Tibial nerve (tissue), 4 donors: ENCODE measurements at regions not wholly inside any gene's neighbourhood (a gene's known extent, or its start where the extent isn't known, plus 50 kb on each side); places are given as distances from the start of the nearest gene placed in this dataset.

Experiments
- DNase-seq, 2 donors: peaks; one replicate each; pipeline ENCODE4 v3.0.0-alpha.2; 2019; ENCODE audit warnings: low spot score in 2 of 2
- H3K27ac ChIP-seq, 4 donors: fragments of 200-600 bp; sonication (generic) in 3 of 4; one replicate each; pipeline ENCODE4 v1.5.1; 2017 to 2019; ENCODE audit warnings: mild to moderate bottlenecking in 1 of 4
- H3K27me3 ChIP-seq, 2 donors: fragments of 200-600 bp; sonication (generic) in 1 of 2; one replicate each; pipeline versions ENCODE4 v1.5.1 to v1.6.0; 2017 to 2019
- H3K36me3 ChIP-seq, 3 donors: fragments of 200-600 bp; sonication (generic); one replicate each; pipeline ENCODE4 v1.5.1; 2018 to 2019
- H3K4me1 ChIP-seq, 4 donors: fragments of 200-600 bp; sonication (generic) in 3 of 4; one replicate each; pipeline ENCODE4 v1.5.1; 2017 to 2019
- H3K4me3 ChIP-seq, 4 donors: fragments of 200-600 bp; sonication (generic) in 3 of 4; one replicate each; pipeline ENCODE4 v1.5.1; 2017 to 2019; ENCODE audit warnings: mild to moderate bottlenecking in 1 of 4, moderate library complexity in 1 of 4
- H3K9me3 ChIP-seq, 4 donors: fragments of 200-600 bp; sonication (generic) in 3 of 4; one replicate each; pipeline ENCODE4 v1.5.1; 2017 to 2019
- CTCF ChIP-seq, 5 experiments: fragments of 200-600 bp in 3 of 5; fragments of 450-650 bp in 2 of 5; sonication (generic) in 3 of 5; IDR thresholded peaks; one replicate each; pipeline ENCODE4 v1.5.1; 2016 to 2019; ENCODE audit warnings: antibody characterized with exemption in 5 of 5, mild to moderate bottlenecking in 3 of 5, moderate library complexity in 2 of 5
- EP300 ChIP-seq, 2 donors: sonication (generic); formaldehyde crosslinking; IDR thresholded peaks; one replicate each; pipeline ENCODE4 v1.6.1; 2017; ENCODE audit warnings: antibody characterized with exemption in 2 of 2, mild to moderate bottlenecking in 1 of 2
- POLR2A ChIP-seq, 2 donors: fragments of 450-650 bp; IDR thresholded peaks; one replicate each; pipeline ENCODE4 v1.6.1; 2017; ENCODE audit warnings: antibody characterized with exemption in 2 of 2, mild to moderate bottlenecking in 2 of 2, moderate library complexity in 2 of 2
- WGBS, 2 donors: methylation state at CpG; one replicate each; pipeline ENCODE4 v1.1.5; 2018; 5-methylcytosine and 5-hydroxymethylcytosine counted together

GRCh38 chr2:142435847-142436246, 305.0 kb upstream of the LRP1B start:
- WGBS, 2 donors = 64 to 88% methylated on average over 3 of the region's 3 CpGs

GRCh38 chr2:142426064-142426463, 295.2 kb upstream of the LRP1B start:
- Histone ChIP-seq H3K27me3 (no peaks in the 10 kb centered on the region), H3K9me3 (no peaks in the 10 kb centered on the region), H3K27ac (no peak overlapping the region), H3K4me1 (no peaks in the 10 kb centered on the region), H3K4me3 (no peak overlapping the region), H3K36me3 (no peaks in the 10 kb centered on the region)
- DNase-seq = no peak
- TF ChIP-seq POLR2A (IDR thresholded peaks at IDR 0.05) (no peak), CTCF (IDR thresholded peaks at IDR 0.05) (no peak), EP300 (IDR thresholded peaks at IDR 0.05) (no peak)
- WGBS, 2 donors = 75 to 84% methylated on average over 5 of the region's 5 CpGs

More at GRCh38 chr2:142435847-142436246, 305.0 kb upstream of the LRP1B start:
- Histone ChIP-seq H3K4me3 (no peak overlapping the region), H3K27ac (no peak overlapping the region), H3K27me3 (no peaks in the 10 kb centered on the region), H3K9me3 (no peaks in the 10 kb centered on the region), H3K4me1 (no peaks in the 10 kb centered on the region), H3K36me3 (no peaks in the 10 kb centered on the region)
- no peak for DNase-seq
- TF ChIP-seq POLR2A (IDR thresholded peaks at IDR 0.05) = no peak
- no peak for TF ChIP-seq EP300 (IDR thresholded peaks at IDR 0.05)
- no peak for TF ChIP-seq CTCF (IDR thresholded peaks at IDR 0.05)

- DNase-seq = no peak
- no peaks in the 10 kb centered on the region for H3K9me3 ChIP-seq
- WGBS, 2 donors = 66 to 68% methylated on average over 3 of the region's 3 CpGs
Observed at GRCh38 chr2:142425551-142425950, 294.7 kb upstream of the LRP1B start.

GRCh38 chr2:142423603-142424002, 292.8 kb upstream of the LRP1B start:
- Histone ChIP-seq H3K9me3 (no peaks in the 10 kb centered on the region), H3K27me3 (no peaks in the 10 kb centered on the region), H3K27ac (no peak overlapping the region), H3K4me1 (no peaks in the 10 kb centered on the region), H3K4me3 (no peak overlapping the region), H3K36me3 (no peaks in the 10 kb centered on the region)
- TF ChIP-seq EP300 (IDR thresholded peaks at IDR 0.05) (no peak), CTCF (IDR thresholded peaks at IDR 0.05) (no peak), POLR2A (IDR thresholded peaks at IDR 0.05) (no peak)
- WGBS, 2 donors = 77 to 83% methylated on average over 1 of the region's 1 CpG
- DNase-seq = no peak

More at GRCh38 chr2:142425551-142425950, 294.7 kb upstream of the LRP1B start:
- no peak for TF ChIP-seq POLR2A (IDR thresholded peaks at IDR 0.05)
- no peak for TF ChIP-seq EP300 (IDR thresholded peaks at IDR 0.05)
- no peak for TF ChIP-seq CTCF (IDR thresholded peaks at IDR 0.05)
- Histone ChIP-seq H3K4me1 (no peaks in the 10 kb centered on the region), H3K36me3 (no peaks in the 10 kb centered on the region), H3K27me3 (no peaks in the 10 kb centered on the region), H3K27ac (no peak overlapping the region), H3K4me3 (no peak overlapping the region)

GRCh38 chr2:142422769-142423168, 292.0 kb upstream of the LRP1B start:
- Histone ChIP-seq H3K4me1 (no peaks in the 10 kb centered on the region), H3K27me3 (no peaks in the 10 kb centered on the region), H3K27ac (no peak overlapping the region), H3K9me3 (no peaks in the 10 kb centered on the region), H3K36me3 (no peaks in the 10 kb centered on the region), H3K4me3 (no peak overlapping the region)
- 69 to 80% methylated on average over 2 of the region's 2 CpGs for WGBS, 2 donors
- no peak for TF ChIP-seq CTCF (IDR thresholded peaks at IDR 0.05)
- no peak for TF ChIP-seq EP300 (IDR thresholded peaks at IDR 0.05)
- TF ChIP-seq POLR2A (IDR thresholded peaks at IDR 0.05) = no peak
- no peak for DNase-seq
